DND-41 (cell line): ENCODE measurements at regions not wholly inside any gene's neighbourhood (a gene's known extent, or its start where the extent isn't known, plus 50 kb on each side); places are given as distances from the start of the nearest gene placed in this dataset.

ENCODE experiments used
- EZH2 ChIP-seq: IDR thresholded peaks from 3 replicates; pipeline ENCODE4 v1.6.1; 2012; ENCODE audit warnings: borderline replicate concordance, low read depth, mild to moderate bottlenecking, moderate library complexity, low read length, inconsistent platforms; ENCODE audit not compliant: severe bottlenecking
- TF ChIP-seq, protein P1 (sequence below): IDR thresholded peaks from 2 replicates; pipeline ENCODE4 v1.5.1; 2012; ENCODE audit warnings: borderline replicate concordance, low read length, moderate library complexity, mild to moderate bottlenecking; ENCODE audit not compliant: poor library complexity, severe bottlenecking; ENCODE audit errors: extremely low read depth

DNA sequence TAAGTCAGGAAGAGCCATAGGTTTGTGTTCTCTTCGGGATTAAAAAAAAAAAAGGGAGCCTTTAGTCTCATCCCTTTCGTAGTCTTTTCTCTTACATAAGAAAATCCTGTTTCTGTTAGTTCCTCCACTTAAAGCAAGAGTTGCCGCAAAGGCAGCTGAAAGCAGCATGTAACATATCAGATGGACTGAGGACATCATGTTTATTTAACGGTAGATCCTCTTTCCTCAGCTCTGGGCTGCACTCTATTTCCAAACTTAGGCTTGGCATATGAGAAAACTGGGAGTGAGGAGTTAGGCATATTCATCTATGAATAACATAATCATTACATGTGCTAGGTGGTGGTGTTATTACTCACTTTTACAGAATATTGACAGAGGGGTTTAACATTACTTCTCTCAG, 391.2 kb downstream of the KLF12 start:
- TF ChIP-seq, protein P1, sequence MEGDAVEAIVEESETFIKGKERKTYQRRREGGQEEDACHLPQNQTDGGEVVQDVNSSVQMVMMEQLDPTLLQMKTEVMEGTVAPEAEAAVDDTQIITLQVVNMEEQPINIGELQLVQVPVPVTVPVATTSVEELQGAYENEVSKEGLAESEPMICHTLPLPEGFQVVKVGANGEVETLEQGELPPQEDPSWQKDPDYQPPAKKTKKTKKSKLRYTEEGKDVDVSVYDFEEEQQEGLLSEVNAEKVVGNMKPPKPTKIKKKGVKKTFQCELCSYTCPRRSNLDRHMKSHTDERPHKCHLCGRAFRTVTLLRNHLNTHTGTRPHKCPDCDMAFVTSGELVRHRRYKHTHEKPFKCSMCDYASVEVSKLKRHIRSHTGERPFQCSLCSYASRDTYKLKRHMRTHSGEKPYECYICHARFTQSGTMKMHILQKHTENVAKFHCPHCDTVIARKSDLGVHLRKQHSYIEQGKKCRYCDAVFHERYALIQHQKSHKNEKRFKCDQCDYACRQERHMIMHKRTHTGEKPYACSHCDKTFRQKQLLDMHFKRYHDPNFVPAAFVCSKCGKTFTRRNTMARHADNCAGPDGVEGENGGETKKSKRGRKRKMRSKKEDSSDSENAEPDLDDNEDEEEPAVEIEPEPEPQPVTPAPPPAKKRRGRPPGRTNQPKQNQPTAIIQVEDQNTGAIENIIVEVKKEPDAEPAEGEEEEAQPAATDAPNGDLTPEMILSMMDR: no peak
- no peak for TF ChIP-seq EZH2
